ENCODE measurements at regions not wholly inside any gene's neighbourhood (a gene's known extent, or its start where the extent isn't known, plus 50 kb on each side); places are given as distances from the start of the nearest gene placed in this dataset.

- H3K27me3 ChIP-seq (replicated peaks): no peaks in the 10 kb centered on the region
- peak overlapping the region; percentile 87 for H3K27ac ChIP-seq
- in situ Hi-C loops (cut with HindIII; ENCODE audit: low pct_ligation_motif_present, low sequenced_read_pairs): no loop called here
- DNase-seq: no peak
- no peak overlapping the region for H3K4me3 ChIP-seq (ENCODE audit: low read depth, low read length)
- H3K36me3 ChIP-seq (replicated peaks): no peaks in the 10 kb centered on the region
- TF ChIP-seq CTCF (IDR thresholded peaks at IDR 0.05; ENCODE audit: low read depth, low read length, missing control alignments): no peak
These were observed 173.3 kb upstream of the PIEZO2 start for GRCh38 chr18:11322716-11323115.

DNA sequence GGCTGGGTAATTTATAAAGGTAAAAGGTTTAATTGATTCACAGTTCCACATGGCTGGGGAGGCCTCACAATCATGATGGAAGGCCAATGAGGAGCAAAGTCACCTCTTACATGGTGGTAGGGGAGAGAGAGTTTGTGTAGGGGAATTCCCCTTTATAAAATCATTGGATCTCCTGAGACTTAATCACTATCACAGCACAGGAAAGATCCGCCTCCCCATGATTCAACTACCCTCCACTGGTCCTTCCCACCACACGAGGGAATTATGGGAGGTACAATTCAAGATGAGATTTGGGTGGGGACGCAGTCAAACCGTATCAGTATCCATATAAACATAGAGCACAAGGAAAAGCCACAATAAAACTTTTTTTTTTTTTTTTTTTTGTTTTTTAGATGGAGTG lies 172.6 kb upstream of the PIEZO2 start:
- Histone ChIP-seq H3K27ac (peak overlapping the region; percentile 87), H3K27me3 (replicated peaks) (no peaks in the 10 kb centered on the region), H3K36me3 (replicated peaks) (no peaks in the 10 kb centered on the region), H3K4me3 (ENCODE audit: low read depth, low read length) (no peak overlapping the region)
- no peak for TF ChIP-seq CTCF (IDR thresholded peaks at IDR 0.05; ENCODE audit: low read depth, low read length, missing control alignments)
- in situ Hi-C loops (cut with HindIII; ENCODE audit: low pct_ligation_motif_present, low sequenced_read_pairs): no loop called here
- DNase-seq: peak; percentile 72

DNA sequence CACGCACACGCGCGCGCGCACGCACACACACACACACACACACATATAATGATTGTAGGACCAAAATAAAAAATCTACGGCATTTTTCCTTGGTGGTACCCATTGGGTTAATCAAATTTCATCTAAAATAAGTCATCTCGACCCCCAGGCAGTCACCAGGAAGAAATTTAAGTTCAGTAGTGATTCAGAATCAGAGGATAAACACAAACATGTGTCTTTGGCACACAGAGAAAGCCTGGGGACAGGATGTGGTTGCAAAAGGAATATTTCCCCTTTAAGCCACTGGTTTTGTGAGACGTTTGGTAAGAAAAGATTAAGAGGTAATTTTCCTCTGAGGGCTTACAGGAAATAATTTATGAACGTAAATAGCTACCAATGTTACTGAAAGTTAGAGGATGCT lies 171.6 kb upstream of the PIEZO2 start:
- DNase-seq: peak; percentile 68
- H3K36me3 ChIP-seq (replicated peaks): no peaks in the 10 kb centered on the region
- TF ChIP-seq CTCF (IDR thresholded peaks at IDR 0.05; ENCODE audit: low read depth, low read length, missing control alignments): no peak
- H3K27ac ChIP-seq: peak overlapping the region; percentile 87
- in situ Hi-C loops (cut with HindIII; ENCODE audit: low pct_ligation_motif_present, low sequenced_read_pairs): no loop called here
- H3K27me3 ChIP-seq (replicated peaks): no peaks in the 10 kb centered on the region
- H3K4me3 ChIP-seq (ENCODE audit: low read depth, low read length): no peak overlapping the region

DNA sequence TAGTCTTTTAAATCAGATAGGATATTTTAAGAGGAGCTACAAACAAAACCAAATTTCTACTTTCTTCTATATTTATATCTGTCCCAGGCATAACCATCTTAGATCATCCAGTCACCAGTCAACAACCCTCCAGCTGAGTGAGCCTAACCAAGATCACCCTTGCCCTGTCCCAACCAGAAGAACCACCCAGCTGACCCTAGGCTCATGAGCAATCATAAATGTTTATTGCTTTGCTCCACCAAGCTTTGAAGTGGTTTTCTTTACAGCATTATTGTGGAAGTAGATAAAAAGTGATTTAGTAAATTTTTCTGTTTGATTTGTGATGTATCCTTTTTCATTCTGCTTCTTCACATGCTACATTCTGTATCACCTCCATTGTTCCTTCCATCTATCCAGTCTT lies 167.2 kb upstream of the PIEZO2 start:
- no peak for DNase-seq
- no peak for TF ChIP-seq CTCF (IDR thresholded peaks at IDR 0.05; ENCODE audit: low read depth, low read length, missing control alignments)
- no peaks in the 10 kb centered on the region for H3K27me3 ChIP-seq (replicated peaks)
- in situ Hi-C loops (cut with HindIII; ENCODE audit: low pct_ligation_motif_present, low sequenced_read_pairs): no loop called here
- no peaks in the 10 kb centered on the region for H3K36me3 ChIP-seq (replicated peaks)
- no peak overlapping the region for H3K4me3 ChIP-seq (ENCODE audit: low read depth, low read length)
- H3K27ac ChIP-seq: no peak overlapping the region

GRCh38 chr18:11310476-11311086 lies 161.2 kb upstream of the PIEZO2 start:
- in situ Hi-C loops (cut with HindIII; ENCODE audit: low pct_ligation_motif_present, low sequenced_read_pairs): no loop called here
- TF ChIP-seq CTCF (IDR thresholded peaks at IDR 0.05; ENCODE audit: low read depth, low read length, missing control alignments): peak; percentile 94
- no peak for DNase-seq
- Histone ChIP-seq H3K27me3 (replicated peaks) (no peaks in the 10 kb centered on the region), H3K36me3 (replicated peaks) (no peaks in the 10 kb centered on the region), H3K27ac (no peak overlapping the region), H3K4me3 (ENCODE audit: low read depth, low read length) (no peak overlapping the region)

GRCh38 chr18:11309172-11309571 lies 159.8 kb upstream of the PIEZO2 start:
- H3K27ac ChIP-seq: no peak overlapping the region
- H3K4me3 ChIP-seq (ENCODE audit: low read depth, low read length): no peak overlapping the region
- H3K27me3 ChIP-seq (replicated peaks): no peaks in the 10 kb centered on the region
- peak; percentile 60 for TF ChIP-seq CTCF (IDR thresholded peaks at IDR 0.05; ENCODE audit: low read depth, low read length, missing control alignments)
- in situ Hi-C loops (cut with HindIII; ENCODE audit: low pct_ligation_motif_present, low sequenced_read_pairs): no loop called here
- H3K36me3 ChIP-seq (replicated peaks): no peaks in the 10 kb centered on the region
- no peak for DNase-seq
